Esophagus muscularis mucosa (tissue), 4 donors: ENCODE measurements at regions not wholly inside any gene's neighbourhood (a gene's known extent, or its start where the extent isn't known, plus 50 kb on each side); places are given as distances from the start of the nearest gene placed in this dataset.
"Not testable (repeated sequence)": the region's sequence is repeated elsewhere in the genome, so short reads cannot be mapped to it uniquely, and the experiment has no call there.

Source experiments
- DNase-seq: peaks from one replicate; pipeline ENCODE4 v3.0.0-alpha.2; 2017; ENCODE audit errors: extremely low spot score
- H3K27ac ChIP-seq, 4 donors: fragments of 200-600 bp; sonication (generic); replicated peaks in 1 of 4; 1 replicate in 3 of 4; 2 replicates in 1 of 4; pipeline ENCODE4 v1.5.1; 2016 to 2019; ENCODE audit warnings: mild to moderate bottlenecking in 1 of 4
- H3K27me3 ChIP-seq, 4 donors: fragments of 200-600 bp; sonication (generic); one replicate each; pipeline versions ENCODE4 v1.5.1 to v1.6.0; 2016 to 2019
- H3K36me3 ChIP-seq, 4 donors: fragments of 200-600 bp; sonication (generic); one replicate each; pipeline ENCODE4 v1.5.1; 2016 to 2019
- H3K4me1 ChIP-seq, 4 donors: fragments of 200-600 bp; sonication (generic); one replicate each; pipeline ENCODE4 v1.5.1; 2016 to 2019
- H3K4me3 ChIP-seq, 4 donors: fragments of 200-600 bp; sonication (generic); 1 replicate in 2 of 4; 2 replicates in 2 of 4; pipeline ENCODE4 v1.5.1; 2016 to 2019; ENCODE audit warnings: mild to moderate bottlenecking in 4 of 4, moderate library complexity in 1 of 4
- H3K9me3 ChIP-seq, 4 donors: fragments of 200-600 bp; sonication (generic); 1 replicate in 3 of 4; 2 replicates in 1 of 4; pipeline ENCODE4 v1.5.1; 2016 to 2019
- EP300 ChIP-seq: sonication (generic); formaldehyde crosslinking; IDR thresholded peaks from one replicate; pipeline ENCODE4 v1.6.1; 2017; ENCODE audit warnings: antibody characterized with exemption
- POLR2A ChIP-seq: fragments of 450-650 bp; IDR thresholded peaks from one replicate; pipeline ENCODE4 v1.6.1; 2017; ENCODE audit warnings: antibody characterized with exemption, moderate library complexity, mild to moderate bottlenecking, low read depth
- POLR2AphosphoS5 ChIP-seq, 2 donors: sonication (generic); formaldehyde crosslinking; IDR thresholded peaks; one replicate each; pipeline ENCODE4 v1.6.1; 2017; ENCODE audit warnings: antibody characterized with exemption in 2 of 2
- WGBS: methylation state at CpG from one replicate; pipeline ENCODE4 v1.1.5; 2018; 5-methylcytosine and 5-hydroxymethylcytosine counted together
- intact Hi-C: fragments of 100-400 bp; cut with DNase I; formaldehyde crosslinking; loops from one replicate; pipeline ENCODE4 v1.15.1; 2023
- TF ChIP-seq, protein P1 (sequence below), 3 experiments: fragments of 200-600 bp in 2 of 3; fragments of 450-650 bp in 1 of 3; sonication (generic) in 2 of 3; IDR thresholded peaks; one replicate each; pipeline ENCODE4 v1.5.1; 2017 to 2019; ENCODE audit warnings: antibody characterized with exemption in 3 of 3, mild to moderate bottlenecking in 2 of 3, moderate library complexity in 1 of 3

DNA sequence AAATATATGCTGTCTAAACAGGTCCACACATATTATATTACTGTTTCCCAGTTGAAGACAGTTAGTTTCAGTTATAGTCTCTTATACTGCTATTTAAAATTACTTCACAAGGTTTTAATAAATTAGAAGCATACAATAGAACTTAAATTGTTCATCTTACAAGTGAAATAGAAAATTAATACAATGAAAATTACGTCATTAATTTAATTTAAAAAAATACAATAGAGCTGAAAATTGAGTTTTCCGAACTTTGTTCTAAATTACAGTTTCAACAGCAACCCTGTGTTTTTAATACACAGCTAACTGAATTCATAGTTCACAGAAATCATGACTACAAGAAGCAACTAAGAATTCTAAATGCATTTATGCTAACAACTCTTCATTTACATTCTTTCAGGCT lies 525.7 kb upstream of the FOXG1 start:
- no peak overlapping the region for H3K27ac ChIP-seq
- DNase-seq = no peak
- TF ChIP-seq, protein P1, sequence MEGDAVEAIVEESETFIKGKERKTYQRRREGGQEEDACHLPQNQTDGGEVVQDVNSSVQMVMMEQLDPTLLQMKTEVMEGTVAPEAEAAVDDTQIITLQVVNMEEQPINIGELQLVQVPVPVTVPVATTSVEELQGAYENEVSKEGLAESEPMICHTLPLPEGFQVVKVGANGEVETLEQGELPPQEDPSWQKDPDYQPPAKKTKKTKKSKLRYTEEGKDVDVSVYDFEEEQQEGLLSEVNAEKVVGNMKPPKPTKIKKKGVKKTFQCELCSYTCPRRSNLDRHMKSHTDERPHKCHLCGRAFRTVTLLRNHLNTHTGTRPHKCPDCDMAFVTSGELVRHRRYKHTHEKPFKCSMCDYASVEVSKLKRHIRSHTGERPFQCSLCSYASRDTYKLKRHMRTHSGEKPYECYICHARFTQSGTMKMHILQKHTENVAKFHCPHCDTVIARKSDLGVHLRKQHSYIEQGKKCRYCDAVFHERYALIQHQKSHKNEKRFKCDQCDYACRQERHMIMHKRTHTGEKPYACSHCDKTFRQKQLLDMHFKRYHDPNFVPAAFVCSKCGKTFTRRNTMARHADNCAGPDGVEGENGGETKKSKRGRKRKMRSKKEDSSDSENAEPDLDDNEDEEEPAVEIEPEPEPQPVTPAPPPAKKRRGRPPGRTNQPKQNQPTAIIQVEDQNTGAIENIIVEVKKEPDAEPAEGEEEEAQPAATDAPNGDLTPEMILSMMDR (IDR thresholded peaks at IDR 0.05) = no peak
- TF ChIP-seq POLR2AphosphoS5 (IDR thresholded peaks at IDR 0.05) = no peak
- TF ChIP-seq POLR2A = no peak
- TF ChIP-seq EP300 = no peak
- no peaks in the 10 kb centered on the region for H3K36me3 ChIP-seq
- H3K9me3 ChIP-seq = no peaks in the 10 kb centered on the region
- intact Hi-C loops = no loop called here
- no peak overlapping the region for H3K4me3 ChIP-seq
- WGBS = 57% methylated on average over 2 of the region's 2 CpGs
- no peaks in the 10 kb centered on the region for H3K4me1 ChIP-seq
- H3K27me3 ChIP-seq = no peaks in the 10 kb centered on the region

DNA sequence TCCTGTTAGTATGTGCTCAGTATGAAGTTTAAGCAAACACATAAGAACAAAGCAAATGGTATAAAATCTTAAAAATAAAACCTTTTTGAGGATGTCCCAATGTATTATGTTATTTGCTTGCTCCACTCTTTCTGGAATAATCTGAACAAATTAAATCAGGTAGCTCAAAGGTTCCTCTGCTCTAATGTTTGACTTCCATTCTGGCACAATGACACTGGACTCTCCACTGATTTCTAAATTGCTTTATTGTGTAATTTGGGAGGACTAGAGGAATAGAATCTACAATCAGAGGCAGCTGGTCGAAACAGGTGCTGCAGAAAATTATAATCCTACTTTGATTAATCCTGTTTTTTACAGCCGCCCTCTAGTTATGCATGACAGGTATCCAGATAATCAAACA lies 523.7 kb upstream of the FOXG1 start:
- no peaks in the 10 kb centered on the region for H3K27me3 ChIP-seq
- 73% methylated on average over 2 of the region's 2 CpGs for WGBS
- intact Hi-C loops = no loop called here
- no peaks in the 10 kb centered on the region for H3K9me3 ChIP-seq
- DNase-seq = no peak
- TF ChIP-seq, protein P1 (IDR thresholded peaks at IDR 0.05) = no peak
- no peak for TF ChIP-seq POLR2A
- no peak for TF ChIP-seq POLR2AphosphoS5 (IDR thresholded peaks at IDR 0.05)
- no peak for TF ChIP-seq EP300
- H3K27ac ChIP-seq = no peak overlapping the region
- no peak overlapping the region for H3K4me3 ChIP-seq
- no peaks in the 10 kb centered on the region for H3K36me3 ChIP-seq
- H3K4me1 ChIP-seq = no peaks in the 10 kb centered on the region

DNA sequence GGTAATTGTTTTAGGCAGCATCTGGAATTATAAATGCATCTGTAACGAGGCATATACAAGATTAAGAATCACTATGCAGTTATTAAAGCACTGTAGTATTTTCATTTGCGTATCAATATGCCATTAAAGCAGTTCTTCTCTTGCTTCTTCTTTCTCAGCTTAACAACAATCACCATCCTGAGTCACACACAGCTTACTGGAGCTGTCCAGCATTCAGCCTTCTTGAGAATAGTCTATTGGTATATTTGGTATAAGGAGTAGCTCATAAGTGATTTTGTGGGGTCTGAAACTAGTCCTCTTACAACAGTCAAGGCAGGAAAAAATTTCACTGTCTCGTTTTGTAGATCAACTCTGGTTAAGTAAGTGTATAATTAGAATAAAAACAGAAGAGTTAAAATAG lies 523.0 kb upstream of the FOXG1 start:
- Histone ChIP-seq H3K4me3 (no peak overlapping the region), H3K27me3 (no peaks in the 10 kb centered on the region), H3K36me3 (no peaks in the 10 kb centered on the region), H3K4me1 (no peaks in the 10 kb centered on the region), H3K27ac (no peak overlapping the region), H3K9me3 (no peaks in the 10 kb centered on the region)
- TF ChIP-seq, protein P1 (IDR thresholded peaks at IDR 0.05) = no peak
- TF ChIP-seq EP300 (no peak), POLR2A (no peak)
- no peak for DNase-seq
- WGBS = 43% methylated on average over 3 of the region's 3 CpGs
- intact Hi-C loops = no loop called here

DNA sequence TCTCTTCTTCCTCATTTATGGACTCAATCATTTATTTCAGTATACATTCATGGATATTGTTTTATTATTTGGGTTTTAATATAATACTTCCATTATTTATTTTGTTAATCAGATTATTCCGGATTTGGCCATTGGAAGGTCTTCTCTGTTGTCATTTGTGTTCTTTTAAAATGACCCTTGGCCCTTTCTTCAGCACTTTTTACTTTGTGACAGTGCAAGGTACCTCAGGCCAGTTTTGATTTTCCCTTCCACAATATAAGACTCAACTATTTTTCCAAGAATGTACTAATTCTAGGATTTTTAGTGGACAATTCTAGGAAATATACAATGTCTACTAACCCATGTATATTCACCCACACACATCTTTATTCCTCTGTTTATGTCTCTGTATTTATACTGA lies 521.4 kb upstream of the FOXG1 start:
- no peak for DNase-seq
- no peaks in the 10 kb centered on the region for H3K4me1 ChIP-seq
- 11% methylated on average over 1 of the region's 1 CpG for WGBS
- no peak overlapping the region for H3K27ac ChIP-seq
- TF ChIP-seq EP300 (no peak), POLR2AphosphoS5 (IDR thresholded peaks at IDR 0.05) (no peak)
- TF ChIP-seq, protein P1 (IDR thresholded peaks at IDR 0.05) = no peak
- H3K9me3 ChIP-seq = peaks cover 0 to 7% (median 0%) of the 10 kb centered on the region in 4 donors
- no peaks in the 10 kb centered on the region for H3K27me3 ChIP-seq
- no peak overlapping the region for H3K4me3 ChIP-seq
- H3K36me3 ChIP-seq = no peaks in the 10 kb centered on the region
- intact Hi-C loops = no loop called here

DNA sequence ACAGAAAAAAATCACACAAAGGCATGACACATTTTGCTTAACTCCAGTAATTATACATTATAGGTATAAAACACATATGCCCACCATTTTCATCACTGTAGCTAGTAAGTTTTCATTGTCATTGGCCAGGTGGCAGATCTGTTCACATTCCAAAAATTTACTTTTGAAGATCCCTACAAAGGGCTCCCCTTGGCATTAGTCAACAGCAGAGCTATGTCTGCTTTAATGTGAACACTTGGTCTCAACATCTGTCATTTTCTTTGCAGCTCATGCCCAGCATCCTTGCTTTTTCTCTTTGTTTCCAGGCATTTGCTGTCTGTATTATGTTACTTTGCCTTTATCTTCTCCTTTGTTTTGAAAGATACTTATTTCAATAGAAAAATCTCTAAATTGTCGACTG lies 519.1 kb upstream of the FOXG1 start:
- 70% methylated on average over 1 of the region's 1 CpG for WGBS
- Histone ChIP-seq H3K27me3 (no peaks in the 10 kb centered on the region), H3K4me1 (no peaks in the 10 kb centered on the region), H3K4me3 (no peak overlapping the region), H3K36me3 (no peaks in the 10 kb centered on the region), H3K27ac (no peak overlapping the region), H3K9me3 (peaks cover 0 to 12% (median 0%) of the 10 kb centered on the region in 4 donors)
- no peak for DNase-seq
- intact Hi-C loops = no loop called here
- TF ChIP-seq, protein P1 (IDR thresholded peaks at IDR 0.05) = no peak
- no peak for TF ChIP-seq POLR2AphosphoS5 (IDR thresholded peaks at IDR 0.05)

DNA sequence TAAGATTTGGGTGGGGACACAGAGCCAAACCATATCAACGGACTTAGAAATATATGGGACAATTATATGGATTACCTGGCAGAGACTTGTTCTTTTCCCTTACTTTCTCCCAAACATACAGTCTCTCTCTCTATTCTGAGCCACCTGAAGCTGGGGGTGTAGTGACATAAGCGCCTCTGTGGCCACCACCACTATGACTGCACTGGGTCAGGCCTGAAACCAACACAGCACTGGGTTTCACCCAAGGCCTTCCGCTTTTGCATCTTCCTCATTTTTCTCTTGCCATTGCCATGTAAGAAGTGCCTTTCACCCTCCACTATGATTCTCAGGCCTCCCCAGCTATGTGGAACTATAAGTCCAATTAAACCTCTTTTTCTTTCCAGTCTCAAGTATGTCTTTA lies 514.5 kb upstream of the FOXG1 start:
- DNase-seq, H3K4me1 ChIP-seq, H3K27ac ChIP-seq, H3K27me3 ChIP-seq, H3K36me3 ChIP-seq, H3K4me3 ChIP-seq, intact Hi-C loops: not testable (repeated sequence)
- WGBS = 88% methylated on average over 3 of the region's 3 CpGs
- peaks cover 0 to 12% (median 0%) of the 10 kb centered on the region in 4 donors for H3K9me3 ChIP-seq
